Endothelial cell of umbilical vein (primary cell): ENCODE measurements at regions not wholly inside any gene's neighbourhood (a gene's known extent, or its start where the extent isn't known, plus 50 kb on each side); places are given as distances from the start of the nearest gene placed in this dataset.

ENCODE experiments used
- BruUV-seq: library from RNA; stranded (reverse); fragments of 400-500 nt; replicated peaks from 2 replicates; lab custom pipeline; 2021; lab: Mats Ljungman, UMichigan
- CTCF ChIA-PET: fragments of 300-600, 350-600 bp; sonication (Branson Sonifier 250); formaldehyde crosslinking; loops from one replicate; lab custom pipeline; 2021; ENCODE audit warnings: antibody characterized with exemption, inconsistent platforms; lab: Charles Lee
- POLR2A ChIA-PET: fragments of 300-600, 350-600 bp; sonication (Branson Sonifier 250); formaldehyde crosslinking; loops from one replicate; lab custom pipeline; 2021; ENCODE audit warnings: antibody characterized with exemption, inconsistent platforms; lab: Charles Lee
- DNase-seq: peaks from one replicate; pipeline ENCODE4 v3.0.0-alpha.2; 2011; ENCODE audit warnings: low read depth, low spot score
- FAIRE-seq: peaks from 2 replicates; lab custom pipeline; 2011; peaks lifted over from hg19 to GRCh38; lab: Jason Lieb, UNC
- H2AFZ ChIP-seq: 2 replicates; pipeline ENCODE4 v1.6.0; 2012; ENCODE audit warnings: low read depth, low read length, control low read depth, inconsistent platforms
- H3K27ac ChIP-seq: 2 replicates; pipeline ENCODE4 v1.5.1; 2011; ENCODE audit warnings: low read depth, mild to moderate bottlenecking, control low read depth, low read length, moderate library complexity; ENCODE audit not compliant: insufficient read depth
- H3K27me3 ChIP-seq, 2 experiments: 2 replicates each; pipeline versions ENCODE4 v1.6.0 to v1.6.1; 2011; ENCODE audit warnings: low read length in 2 of 2, mixed read lengths in 1 of 2; ENCODE audit not compliant: control insufficient read depth in 2 of 2, insufficient read depth in 2 of 2
- H3K36me3 ChIP-seq, 2 experiments: 2 replicates in 1 of 2; 3 replicates in 1 of 2; pipeline ENCODE4 v1.5.1; 2011; ENCODE audit warnings: low read length in 2 of 2, mild to moderate bottlenecking in 1 of 2, moderate library complexity in 1 of 2; ENCODE audit not compliant: control insufficient read depth in 2 of 2, insufficient read depth in 2 of 2; ENCODE audit errors: extremely low read depth in 1 of 2
- H3K4me1 ChIP-seq: 3 replicates; pipeline ENCODE4 v1.5.1; 2011; ENCODE audit warnings: mild to moderate bottlenecking, low read length; ENCODE audit not compliant: control insufficient read depth, insufficient read depth; ENCODE audit errors: extremely low read depth
- H3K4me2 ChIP-seq: 2 replicates; pipeline ENCODE4 v1.6.1; 2011; ENCODE audit warnings: low read length, control low read depth, mixed read lengths; ENCODE audit not compliant: insufficient read depth
- H3K4me3 ChIP-seq, 3 experiments: fragments of 200-600 bp in 1 of 3; sonication (generic), shearing (Covaris generic) in 1 of 3; replicated peaks in 1 of 3; 2 replicates each; pipeline ENCODE4 v1.5.1; 2011 to 2016; ENCODE audit warnings: control low read depth in 3 of 3, low read length in 3 of 3, mild to moderate bottlenecking in 2 of 3, inconsistent platforms in 1 of 3, low read depth in 1 of 3, moderate library complexity in 1 of 3; ENCODE audit not compliant: insufficient read depth in 1 of 3
- H3K79me2 ChIP-seq: 2 replicates; pipeline ENCODE4 v1.6.0; 2012; ENCODE audit warnings: low read length, inconsistent platforms; ENCODE audit not compliant: control insufficient read depth, insufficient read depth
- H3K9ac ChIP-seq: replicated peaks from 2 replicates; pipeline ENCODE3; 2011; ENCODE audit warnings: low read length, control low read depth; ENCODE audit not compliant: insufficient read depth; ENCODE audit errors: extremely low read depth
- H3K9me1 ChIP-seq: replicated peaks from 3 replicates; pipeline ENCODE4 v1.6.0; 2011; ENCODE audit warnings: mild to moderate bottlenecking, low read length; ENCODE audit not compliant: control insufficient read depth, insufficient read depth; ENCODE audit errors: extremely low read depth
- H3K9me3 ChIP-seq: replicated peaks from 2 replicates; pipeline ENCODE4 v1.5.1; 2012; ENCODE audit warnings: low read length, inconsistent platforms; ENCODE audit not compliant: control insufficient read depth, insufficient read depth
- H4K20me1 ChIP-seq: replicated peaks from 2 replicates; pipeline ENCODE3; 2011; ENCODE audit warnings: mild to moderate bottlenecking, low read length; ENCODE audit not compliant: control insufficient read depth, insufficient read depth; ENCODE audit errors: extremely low read depth
- EZH2 ChIP-seq: IDR thresholded peaks from 2 replicates; pipeline ENCODE4 v1.6.1; 2012; ENCODE audit warnings: borderline replicate concordance, low read depth, mild to moderate bottlenecking, moderate library complexity, low read length, inconsistent platforms; ENCODE audit not compliant: severe bottlenecking
- FOS ChIP-seq: IDR thresholded peaks from 2 replicates; pipeline ENCODE4 v1.6.1; 2011; ENCODE audit warnings: mild to moderate bottlenecking, low read length, moderate library complexity, borderline replicate concordance; ENCODE audit not compliant: insufficient read depth
- GATA2 ChIP-seq: IDR thresholded peaks from 2 replicates; pipeline ENCODE4 v1.7.0; 2011; ENCODE audit warnings: low read depth, mild to moderate bottlenecking, moderate library complexity, mixed read lengths, low read length; ENCODE audit not compliant: insufficient read length, insufficient read depth
- JUN ChIP-seq: IDR thresholded peaks from 2 replicates; pipeline ENCODE4 v1.6.1; 2011; ENCODE audit warnings: borderline replicate concordance, low read depth; ENCODE audit not compliant: insufficient read length, insufficient read depth
- MYC ChIP-seq: IDR thresholded peaks from one replicate; pipeline ENCODE4 v1.6.1; 2011; ENCODE audit warnings: mild to moderate bottlenecking, low read depth, low read length
- POLR2A ChIP-seq: IDR thresholded peaks from 2 replicates; pipeline ENCODE4 v1.6.1; 2012; ENCODE audit warnings: low read depth, mild to moderate bottlenecking, control low read depth, low read length
- POLR2AphosphoS5 ChIP-seq: IDR thresholded peaks from 2 replicates; pipeline ENCODE4 v1.6.1; 2012; ENCODE audit warnings: low read depth, mild to moderate bottlenecking, control low read depth, low read length, moderate library complexity; ENCODE audit not compliant: insufficient read depth
- dilution Hi-C: fragments of 300-500 bp; cut with MboI; formaldehyde crosslinking; loops from one replicate; pipeline ENCODE4 v1.15.0; 2019; ENCODE audit warnings: low sequenced_read_pairs; ENCODE audit not compliant: extremely low pct_ligation_motif_present
- intact Hi-C: fragments of 100-400 bp; cut with micrococcal nuclease; formaldehyde crosslinking; loops from one replicate; pipeline ENCODE4 v1.10.0; 2022
- TF ChIP-seq, protein P1 (sequence below), 2 donors: IDR thresholded peaks; 1 replicate in 1 of 2; 2 replicates in 1 of 2; pipeline ENCODE4 v1.5.1; 2011; ENCODE audit warnings: low read length in 2 of 2, mild to moderate bottlenecking in 2 of 2, moderate library complexity in 2 of 2, control low read depth in 1 of 2, inconsistent platforms in 1 of 2, low read depth in 1 of 2; ENCODE audit not compliant: insufficient read depth in 1 of 2; ENCODE audit errors: extremely low read depth in 1 of 2
- TF ChIP-seq, protein P2 (sequence below): IDR thresholded peaks from 2 replicates; pipeline ENCODE4 v1.6.1; 2011; ENCODE audit not compliant: insufficient read depth, insufficient read length

DNA sequence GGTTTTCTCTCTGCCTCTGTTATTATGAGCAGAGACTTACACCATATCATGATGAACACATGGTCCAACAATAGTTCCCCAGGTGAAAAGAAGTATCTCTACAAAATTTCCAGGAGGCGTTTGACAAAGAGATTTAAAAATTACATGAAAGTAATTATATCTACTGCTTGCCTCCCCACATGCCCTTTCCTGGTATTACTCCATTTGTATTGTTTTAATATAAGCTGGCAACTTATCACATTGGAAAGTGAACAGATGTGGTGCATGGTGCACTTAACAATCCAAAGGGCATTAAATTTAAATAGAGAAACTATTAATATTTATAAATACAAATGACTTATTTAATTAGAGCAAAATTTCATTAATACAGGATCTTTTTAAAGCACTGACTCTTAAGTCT, 638.2 kb downstream of the ANKRD7 start:
- no TSS peak for BruUV-seq
- H3K9me1 ChIP-seq = no peaks in the 10 kb centered on the region
- H3K36me3 ChIP-seq = no peaks in the 10 kb centered on the region
- no peak for FAIRE-seq
- CTCF ChIA-PET = no interaction called here
- POLR2A ChIA-PET = no interaction called here
- H3K27ac ChIP-seq = no peak overlapping the region
- H3K79me2 ChIP-seq = no peaks in the 10 kb centered on the region
- H4K20me1 ChIP-seq = no peaks in the 10 kb centered on the region
- intact Hi-C loops (no loop called here), dilution Hi-C loops (no loop called here)
- DNase-seq = no peak
- no peaks in the 10 kb centered on the region for H3K4me1 ChIP-seq
- no peak overlapping the region for H3K4me3 ChIP-seq
- no peak overlapping the region for H3K9ac ChIP-seq
- no peaks in the 10 kb centered on the region for H3K27me3 ChIP-seq
- no peak overlapping the region for H3K4me2 ChIP-seq
- TF ChIP-seq MYC (no peak), POLR2AphosphoS5 (no peak), EZH2 (no peak), POLR2A (no peak), GATA2 (no peak), FOS (no peak), JUN (no peak)
- TF ChIP-seq, protein P1, sequence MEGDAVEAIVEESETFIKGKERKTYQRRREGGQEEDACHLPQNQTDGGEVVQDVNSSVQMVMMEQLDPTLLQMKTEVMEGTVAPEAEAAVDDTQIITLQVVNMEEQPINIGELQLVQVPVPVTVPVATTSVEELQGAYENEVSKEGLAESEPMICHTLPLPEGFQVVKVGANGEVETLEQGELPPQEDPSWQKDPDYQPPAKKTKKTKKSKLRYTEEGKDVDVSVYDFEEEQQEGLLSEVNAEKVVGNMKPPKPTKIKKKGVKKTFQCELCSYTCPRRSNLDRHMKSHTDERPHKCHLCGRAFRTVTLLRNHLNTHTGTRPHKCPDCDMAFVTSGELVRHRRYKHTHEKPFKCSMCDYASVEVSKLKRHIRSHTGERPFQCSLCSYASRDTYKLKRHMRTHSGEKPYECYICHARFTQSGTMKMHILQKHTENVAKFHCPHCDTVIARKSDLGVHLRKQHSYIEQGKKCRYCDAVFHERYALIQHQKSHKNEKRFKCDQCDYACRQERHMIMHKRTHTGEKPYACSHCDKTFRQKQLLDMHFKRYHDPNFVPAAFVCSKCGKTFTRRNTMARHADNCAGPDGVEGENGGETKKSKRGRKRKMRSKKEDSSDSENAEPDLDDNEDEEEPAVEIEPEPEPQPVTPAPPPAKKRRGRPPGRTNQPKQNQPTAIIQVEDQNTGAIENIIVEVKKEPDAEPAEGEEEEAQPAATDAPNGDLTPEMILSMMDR (IDR thresholded peaks at IDR 0.05; ENCODE audit: extremely low read depth in 1 of 2, insufficient read depth in 1 of 2, low read depth in 1 of 2, low read length in 2 of 2) = no peak
- TF ChIP-seq, protein P2, sequence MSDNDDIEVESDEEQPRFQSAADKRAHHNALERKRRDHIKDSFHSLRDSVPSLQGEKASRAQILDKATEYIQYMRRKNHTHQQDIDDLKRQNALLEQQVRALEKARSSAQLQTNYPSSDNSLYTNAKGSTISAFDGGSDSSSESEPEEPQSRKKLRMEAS = no peak
- no peak overlapping the region for H2AFZ ChIP-seq
- peaks cover 1% of the 10 kb centered on the region for H3K9me3 ChIP-seq
